H1 (cell line): ENCODE measurements at regions not wholly inside any gene's neighbourhood (a gene's known extent, or its start where the extent isn't known, plus 50 kb on each side); places are given as distances from the start of the nearest gene placed in this dataset.

Experiments used
- CTCF ChIA-PET: fragments of 300-600 bp; sonication (Branson Sonifier 250); formaldehyde crosslinking; loops from one replicate; lab custom pipeline; 2021; ENCODE audit not compliant: partially characterized antibody; lab: Charles Lee
- POLR2A ChIA-PET: fragments of 300-600 bp; sonication (Branson Sonifier 250); formaldehyde crosslinking; loops from one replicate; lab custom pipeline; 2021; ENCODE audit warnings: inconsistent platforms; ENCODE audit not compliant: partially characterized antibody; lab: Charles Lee
- DNase-seq, 2 experiments: peaks; one replicate each; pipeline versions ENCODE4 v3.0.0 to v3.0.0-alpha.2; 2010 to 2022; ENCODE audit warnings: low spot score in 2 of 2, low read depth in 1 of 2, mixed read lengths in 1 of 2
- FAIRE-seq: peaks from 2 replicates; lab custom pipeline; 2011; peaks lifted over from hg19 to GRCh38; lab: Jason Lieb, UNC
- H2AFZ ChIP-seq: 2 replicates; pipeline ENCODE4 v1.8.1; 2012; ENCODE audit warnings: low read length, inconsistent platforms
- H2AK5ac ChIP-seq: 2 replicates; pipeline ENCODE4 v1.6.1; 2013; ENCODE audit warnings: low read depth, low read length
- H2BK120ac ChIP-seq: replicated peaks from 2 replicates; pipeline ENCODE3; 2013; ENCODE audit warnings: low read depth, low read length, inconsistent platforms
- H2BK12ac ChIP-seq: 2 replicates; pipeline ENCODE4 v1.6.1; 2013; ENCODE audit warnings: low read depth, low read length
- H2BK15ac ChIP-seq: 2 replicates; pipeline ENCODE4 v1.6.1; 2013; ENCODE audit warnings: low read length
- H2BK20ac ChIP-seq: 2 replicates; pipeline ENCODE4 v1.6.1; 2013; ENCODE audit warnings: low read length
- H2BK5ac ChIP-seq: 2 replicates; pipeline ENCODE4 v1.6.1; 2013; ENCODE audit warnings: low read depth, low read length
- H3K14ac ChIP-seq: 2 replicates; pipeline ENCODE4 v1.6.1; 2013; ENCODE audit warnings: inconsistent platforms; ENCODE audit not compliant: insufficient read length
- H3K18ac ChIP-seq: 2 replicates; pipeline ENCODE4 v1.6.1; 2013; ENCODE audit warnings: low read length; ENCODE audit errors: extremely low read depth
- H3K23ac ChIP-seq: 2 replicates; pipeline ENCODE4 v1.6.1; 2013; ENCODE audit warnings: inconsistent platforms; ENCODE audit not compliant: insufficient read length
- H3K23me2 ChIP-seq: 2 replicates; pipeline ENCODE4 v1.6.1; 2013; ENCODE audit warnings: low read depth, low read length
- H3K27ac ChIP-seq: 2 replicates; pipeline ENCODE4 v1.6.1; 2011; ENCODE audit warnings: low read depth, low read length, inconsistent platforms
- H3K27me3 ChIP-seq, 4 experiments: replicated peaks in 1 of 4; 1 replicate in 1 of 4; 2 replicates in 3 of 4; pipeline versions ENCODE4 v1.6.1 to v1.8.1; 2011 to 2013; ENCODE audit warnings: low read length in 3 of 4, mild to moderate bottlenecking in 3 of 4, inconsistent platforms in 2 of 4, mixed read lengths in 2 of 4, moderate library complexity in 1 of 4; ENCODE audit not compliant: control insufficient read depth in 3 of 4, insufficient read depth in 3 of 4; ENCODE audit errors: extremely low read depth in 1 of 4
- H3K36me3 ChIP-seq, 4 experiments: 2 replicates each; pipeline versions ENCODE4 v1.6.1 to v1.8.1; 2011 to 2013; ENCODE audit warnings: mild to moderate bottlenecking in 4 of 4, low read length in 3 of 4, moderate library complexity in 2 of 4, control low read depth in 1 of 4, inconsistent platforms in 1 of 4; ENCODE audit not compliant: insufficient read depth in 4 of 4, control insufficient read depth in 2 of 4
- H3K4ac ChIP-seq: replicated peaks from 2 replicates; pipeline ENCODE3; 2013; ENCODE audit warnings: low read length, low read depth, mixed read lengths, inconsistent platforms; ENCODE audit not compliant: insufficient read length
- H3K4me1 ChIP-seq, 4 experiments: replicated peaks in 1 of 4; 1 replicate in 1 of 4; 2 replicates in 3 of 4; pipeline versions ENCODE4 v1.6.1 to v1.8.1; 2011 to 2013; ENCODE audit warnings: low read length in 3 of 4, inconsistent platforms in 2 of 4, mixed read lengths in 1 of 4; ENCODE audit not compliant: insufficient read depth in 4 of 4, control insufficient read depth in 3 of 4
- H3K4me2 ChIP-seq, 2 experiments: 2 replicates each; pipeline versions ENCODE4 v1.6.1 to v1.8.1; 2011 to 2013; ENCODE audit warnings: low read depth in 2 of 2, low read length in 2 of 2, control low read depth in 1 of 2, inconsistent platforms in 1 of 2, mild to moderate bottlenecking in 1 of 2; ENCODE audit not compliant: insufficient read depth in 1 of 2
- H3K4me3 ChIP-seq, 4 experiments: fragments of 200-600, 300-600 bp in 1 of 4; sonication (generic), shearing (Covaris generic), sonication (Bioruptor Twin) in 1 of 4; 2 replicates each; pipeline versions ENCODE4 v1.5.1 to v1.8.1; 2011 to 2016; ENCODE audit warnings: low read length in 4 of 4, low read depth in 3 of 4, control low read depth in 2 of 4, inconsistent platforms in 2 of 4, mild to moderate bottlenecking in 2 of 4, mixed read lengths in 1 of 4, moderate library complexity in 1 of 4; ENCODE audit not compliant: insufficient read depth in 2 of 4; ENCODE audit errors: extremely low read depth in 1 of 4
- H3K56ac ChIP-seq: replicated peaks from 2 replicates; pipeline ENCODE3; 2013; ENCODE audit warnings: low read depth, mild to moderate bottlenecking, mixed read lengths, low read length, inconsistent platforms; ENCODE audit not compliant: insufficient read length
- H3K79me1 ChIP-seq: 2 replicates; pipeline ENCODE4 v1.6.1; 2013; ENCODE audit warnings: low read depth, low read length, control low read depth
- H3K79me2 ChIP-seq, 2 experiments: 2 replicates each; pipeline versions ENCODE4 v1.6.1 to v1.8.1; 2012 to 2013; ENCODE audit warnings: low read length in 2 of 2, mild to moderate bottlenecking in 2 of 2, inconsistent platforms in 1 of 2; ENCODE audit not compliant: insufficient read depth in 2 of 2, control insufficient read depth in 1 of 2
- H3K9ac ChIP-seq, 4 experiments: replicated peaks in 1 of 4; 1 replicate in 1 of 4; 2 replicates in 3 of 4; pipeline versions ENCODE4 v1.6.1 to v1.8.1; 2011 to 2013; ENCODE audit warnings: low read depth in 3 of 4, low read length in 3 of 4, control low read depth in 2 of 4, mild to moderate bottlenecking in 2 of 4, moderate library complexity in 2 of 4, inconsistent platforms in 1 of 4; ENCODE audit errors: extremely low read depth in 1 of 4
- H3K9me3 ChIP-seq, 2 experiments: 2 replicates each; pipeline versions ENCODE4 v1.6.1 to v1.8.1; 2012 to 2013; ENCODE audit warnings: mild to moderate bottlenecking in 2 of 2, moderate library complexity in 2 of 2, control low read depth in 1 of 2, inconsistent platforms in 1 of 2, low read depth in 1 of 2, low read length in 1 of 2, mixed read lengths in 1 of 2; ENCODE audit not compliant: insufficient read depth in 2 of 2
- H4K20me1 ChIP-seq, 2 experiments: replicated peaks in 1 of 2; 2 replicates each; pipeline versions ENCODE3 to v1.8.1; 2011 to 2013; ENCODE audit warnings: inconsistent platforms in 2 of 2, low read length in 2 of 2, mild to moderate bottlenecking in 1 of 2; ENCODE audit not compliant: insufficient read depth in 2 of 2, control insufficient read depth in 1 of 2
- H4K5ac ChIP-seq: 2 replicates; pipeline ENCODE4 v1.6.1; 2013; ENCODE audit warnings: low read length, low read depth, mixed read lengths, inconsistent platforms; ENCODE audit not compliant: insufficient read length
- H4K8ac ChIP-seq: 2 replicates; pipeline ENCODE4 v1.8.0; 2013; ENCODE audit warnings: mild to moderate bottlenecking, moderate library complexity, low read length, inconsistent platforms; ENCODE audit not compliant: insufficient read depth; ENCODE audit errors: extremely low read depth
- H4K91ac ChIP-seq: replicated peaks from 2 replicates; pipeline ENCODE3; 2013; ENCODE audit warnings: low read length, mixed read lengths, inconsistent platforms; ENCODE audit not compliant: insufficient read length
- BRCA1 ChIP-seq: IDR thresholded peaks from 2 replicates; pipeline ENCODE4 v1.6.1; 2012; ENCODE audit warnings: low read depth, low read length, improper control_type of control experiment
- CBX5 ChIP-seq: fragments of 300-800, 300-1000 bp; sonication (generic); IDR thresholded peaks from 2 replicates; pipeline ENCODE4 v1.7.1; 2016; ENCODE audit warnings: antibody characterized with exemption, low read length, low read depth
- GABPA ChIP-seq: IDR thresholded peaks from 2 replicates; pipeline ENCODE4 v1.6.1; 2011; ENCODE audit warnings: mild to moderate bottlenecking, low read length, moderate library complexity, borderline replicate concordance; ENCODE audit not compliant: insufficient read depth
- MAFK ChIP-seq: IDR thresholded peaks from 2 replicates; pipeline ENCODE4 v1.6.1; 2012; ENCODE audit warnings: low read depth, mild to moderate bottlenecking, improper control_type of control experiment, low read length
- RAD21 ChIP-seq, 2 experiments: IDR thresholded peaks in 1 of 2; conservative IDR thresholded peaks in 1 of 2; 2 replicates each; pipeline ENCODE4 v1.6.1; 2011; ENCODE audit warnings: low read depth in 2 of 2, low read length in 2 of 2, improper control_type of control experiment in 1 of 2, inconsistent platforms in 1 of 2, mild to moderate bottlenecking in 1 of 2, moderate library complexity in 1 of 2
- RNF2 ChIP-seq: fragments of 200-900, 300-1000 bp; sonication (generic); IDR thresholded peaks from 2 replicates; pipeline ENCODE4 v1.7.1; 2016; ENCODE audit warnings: borderline replicate concordance, low read depth, mild to moderate bottlenecking, antibody characterized with exemption, low read length; ENCODE audit not compliant: poor library complexity, severe bottlenecking; ENCODE audit errors: missing control alignments
- SRF ChIP-seq: IDR thresholded peaks from 2 replicates; pipeline ENCODE4 v1.6.1; 2011; ENCODE audit warnings: mild to moderate bottlenecking, low read depth, low read length, moderate library complexity
- WGBS, 2 experiments: shearing (Covaris generic) in 1 of 2; methylation state at CpG; one replicate each; pipeline versions ENCODE4 v1.1.6 to v1.1.7; 2013 to 2015; ENCODE audit warnings: low lambda C conversion rate in 2 of 2, mixed read lengths in 2 of 2, inconsistent platforms in 1 of 2, low coverage in 1 of 2, missing lambda C conversion rate in 1 of 2; ENCODE audit not compliant: insufficient replicate concordance in 2 of 2, insufficient coverage in 1 of 2, insufficient read length in 1 of 2; ENCODE audit errors: extremely low coverage in 1 of 2, missing lambda C conversion rate in 1 of 2; 5-methylcytosine and 5-hydroxymethylcytosine counted together
- TF ChIP-seq, protein P1 (sequence below), 3 experiments: IDR thresholded peaks; 1 replicate in 2 of 3; 2 replicates in 1 of 3; pipeline versions ENCODE4 v1.5.1 to v1.6.1; 2011; ENCODE audit warnings: low read length in 3 of 3, mild to moderate bottlenecking in 3 of 3, inconsistent platforms in 2 of 3, low read depth in 1 of 3, moderate library complexity in 1 of 3; ENCODE audit not compliant: insufficient read depth in 1 of 3; ENCODE audit errors: control extremely low read depth in 1 of 3

DNA sequence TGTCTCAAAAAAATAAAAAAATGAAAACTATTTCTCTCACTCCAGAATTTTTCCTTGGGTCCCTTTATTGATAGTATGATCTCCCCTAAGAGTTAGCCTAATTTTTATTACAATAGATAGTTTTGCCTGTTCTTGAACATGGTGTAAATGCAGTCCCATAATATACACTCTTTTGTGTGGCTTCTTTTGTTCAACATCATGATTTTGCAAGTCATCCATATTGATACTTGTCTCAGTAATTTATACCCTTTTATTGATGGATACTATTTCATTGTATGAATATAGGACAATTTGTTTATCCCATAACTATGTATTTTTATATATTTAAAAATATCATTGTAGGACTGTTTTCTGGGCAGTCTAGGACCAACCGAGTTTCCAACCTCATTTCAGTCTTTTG is 207.0 kb downstream of the UTP18 start:
- H2AFZ ChIP-seq: no peak overlapping the region
- H3K4me1 ChIP-seq: peaks cover 0 to 7% (median 0%) of the 10 kb centered on the region in 4 experiments; a peak in 1 of 7 replicates
- TF ChIP-seq CBX5: no peak
- no peak for TF ChIP-seq RNF2
- no peak for TF ChIP-seq MAFK
- no peak for TF ChIP-seq SRF
- no peak for TF ChIP-seq GABPA
- TF ChIP-seq BRCA1: no peak
- TF ChIP-seq RAD21 (IDR thresholded peaks at IDR 0.05 in 1 of 2, conservative IDR thresholded peaks at IDR 0.05 in 1 of 2; ENCODE audit: low read depth in 2 of 2, low read length in 2 of 2): no peak
- TF ChIP-seq, protein P1, sequence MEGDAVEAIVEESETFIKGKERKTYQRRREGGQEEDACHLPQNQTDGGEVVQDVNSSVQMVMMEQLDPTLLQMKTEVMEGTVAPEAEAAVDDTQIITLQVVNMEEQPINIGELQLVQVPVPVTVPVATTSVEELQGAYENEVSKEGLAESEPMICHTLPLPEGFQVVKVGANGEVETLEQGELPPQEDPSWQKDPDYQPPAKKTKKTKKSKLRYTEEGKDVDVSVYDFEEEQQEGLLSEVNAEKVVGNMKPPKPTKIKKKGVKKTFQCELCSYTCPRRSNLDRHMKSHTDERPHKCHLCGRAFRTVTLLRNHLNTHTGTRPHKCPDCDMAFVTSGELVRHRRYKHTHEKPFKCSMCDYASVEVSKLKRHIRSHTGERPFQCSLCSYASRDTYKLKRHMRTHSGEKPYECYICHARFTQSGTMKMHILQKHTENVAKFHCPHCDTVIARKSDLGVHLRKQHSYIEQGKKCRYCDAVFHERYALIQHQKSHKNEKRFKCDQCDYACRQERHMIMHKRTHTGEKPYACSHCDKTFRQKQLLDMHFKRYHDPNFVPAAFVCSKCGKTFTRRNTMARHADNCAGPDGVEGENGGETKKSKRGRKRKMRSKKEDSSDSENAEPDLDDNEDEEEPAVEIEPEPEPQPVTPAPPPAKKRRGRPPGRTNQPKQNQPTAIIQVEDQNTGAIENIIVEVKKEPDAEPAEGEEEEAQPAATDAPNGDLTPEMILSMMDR (IDR thresholded peaks at IDR 0.05; ENCODE audit: control extremely low read depth in 1 of 3, insufficient read depth in 1 of 3, low read depth in 1 of 3, low read length in 3 of 3): no peak
- TF ChIP-seq, all 59 proteins: peak for 0
- Histone ChIP-seq H2BK12ac (no peak overlapping the region), H3K14ac (no peak overlapping the region), H2BK20ac (no peak overlapping the region), H2BK15ac (no peak overlapping the region), H3K4ac (no peak overlapping the region), H3K23ac (no peak overlapping the region), H4K5ac (no peak overlapping the region), H3K27ac (no peak overlapping the region), H3K27me3 (no peaks in the 10 kb centered on the region), H2BK5ac (no peak overlapping the region), H3K79me2 (no peaks in the 10 kb centered on the region), H3K4me3 (no peak overlapping the region), H3K9ac (no peak overlapping the region), H3K36me3 (no peaks in the 10 kb centered on the region), H3K23me2 (no peaks in the 10 kb centered on the region), H3K79me1 (no peaks in the 10 kb centered on the region), H4K20me1 (no peaks in the 10 kb centered on the region), H3K56ac (no peak overlapping the region), H2AK5ac (no peak overlapping the region), H3K4me2 (no peak overlapping the region), H4K91ac (no peak overlapping the region), H3K9me3 (no peaks in the 10 kb centered on the region), H4K8ac (no peak overlapping the region), H2BK120ac (no peak overlapping the region), H3K18ac (no peak overlapping the region)
- CTCF ChIA-PET: interaction anchor here (0.8 kb wide), 1 partner anchor 22 kb away, joined by 3 read pairs; no protein-coding TSS in a partner anchor
- DNase-seq (no peak), FAIRE-seq (no peak)
- WGBS, 2 experiments: 88% methylated on average over 1 of the region's 1 CpG; no CpG with 5 or more reads in 1 of the 2 experiments
- POLR2A ChIA-PET: no interaction called here
